K562 (cell line): ENCODE measurements at regions not wholly inside any gene's neighbourhood (a gene's known extent, or its start where the extent isn't known, plus 50 kb on each side); places are given as distances from the start of the nearest gene placed in this dataset.

Experiments used
- BRD9 ChIP-seq: fragments of 450-650 bp; IDR thresholded peaks from 2 replicates; pipeline ENCODE4 v1.6.1; 2018; ENCODE audit warnings: low read depth; ENCODE audit not compliant: partially characterized antibody
- HIVEP1 ChIP-seq: fragments of 250-450 bp; sonication (Bioruptor Pico); IDR thresholded peaks from 2 replicates; pipeline ENCODE4 v1.4.0; 2020; ENCODE audit warnings: mild to moderate bottlenecking
- HMGXB4 ChIP-seq: sonication (generic); formaldehyde crosslinking; IDR thresholded peaks from 2 replicates; pipeline ENCODE4 v1.8.1; 2023; ENCODE audit warnings: mild to moderate bottlenecking, missing genetic modification reagents
- MAFF ChIP-seq: IDR thresholded peaks from 2 replicates; pipeline ENCODE4 v1.6.1; 2012; ENCODE audit warnings: low read length, improper control_type of control experiment
- NFRKB ChIP-seq: fragments of 450-650 bp; IDR thresholded peaks from 2 replicates; pipeline ENCODE4 v1.6.1; 2016; ENCODE audit warnings: low read depth
- TAF9B ChIP-seq: fragments of 450-650 bp; IDR thresholded peaks from 2 replicates; pipeline ENCODE4 v1.6.1; 2018; ENCODE audit warnings: mild to moderate bottlenecking; ENCODE audit not compliant: partially characterized antibody
- TCF7L2 ChIP-seq: fragments of 150-350 bp; IDR thresholded peaks from 2 replicates; pipeline ENCODE4 v1.6.1; 2016; ENCODE audit warnings: low read depth, mild to moderate bottlenecking, low read length, moderate library complexity
- TCFL5 ChIP-seq: fragments of 250-450 bp; sonication (Bioruptor Pico); conservative IDR thresholded peaks from 2 replicates; pipeline ENCODE4 v1.6.1; 2021; ENCODE audit warnings: mild to moderate bottlenecking, moderate library complexity, matching md5 sums
- TFE3 ChIP-seq: fragments of 450-650 bp; formaldehyde crosslinking; IDR thresholded peaks from 2 replicates; pipeline ENCODE4 v1.4.0; 2020; ENCODE audit warnings: mild to moderate bottlenecking, mixed read lengths
- THAP12 ChIP-seq: fragments of 250-450 bp; sonication (Bioruptor Pico); IDR thresholded peaks from 2 replicates; pipeline ENCODE4 v1.9.0; 2021; ENCODE audit warnings: mild to moderate bottlenecking, inconsistent platforms
- ZNF318 ChIP-seq, 2 experiments: fragments of 450-650 bp; IDR thresholded peaks; 2 replicates each; pipeline ENCODE4 v1.6.1; 2016; ENCODE audit warnings: mild to moderate bottlenecking in 2 of 2, borderline replicate concordance in 1 of 2, low read depth in 1 of 2, moderate library complexity in 1 of 2
- ZNF408 ChIP-seq: fragments of 250-450 bp; sonication (Bioruptor Pico); IDR thresholded peaks from 2 replicates; pipeline ENCODE4 v1.4.0; 2020; ENCODE audit warnings: low read depth, mild to moderate bottlenecking, moderate library complexity

- TF ChIP-seq THAP12 (CRISPR knock-in tag) (no peak), TCF7L2 (no peak), ZNF408 (no peak), MAFF (no peak), ZNF318 (IDR thresholded peaks at IDR 0.05; ENCODE audit: borderline replicate concordance in 1 of 2, low read depth in 1 of 2) (no peak), BRD9 (no peak), TCFL5 (CRISPR knock-in tag) (no peak), TAF9B (no peak), NFRKB (no peak), HMGXB4 (CRISPR knock-in tag) (no peak), HIVEP1 (CRISPR knock-in tag) (no peak), TFE3 (no peak)
Measured at GRCh38 chrX:7347465-7347864, 199.5 kb upstream of the PUDP start (continued).
